ENCODE measurements at regions not wholly inside any gene's neighbourhood (a gene's known extent, or its start where the extent isn't known, plus 50 kb on each side); places are given as distances from the start of the nearest gene placed in this dataset.

- DNase-seq = no peak
These were observed 123.3 kb downstream of the ACKR3 start for GRCh38 chr2:236692937-236693336.

- DNase-seq = no peak
These were observed 123.9 kb downstream of the ACKR3 start for GRCh38 chr2:236693531-236693930.

- DNase-seq = no peak
These were observed 124.7 kb downstream of the ACKR3 start for GRCh38 chr2:236694146-236694888.

- no peak for DNase-seq
These were observed 127.2 kb downstream of the ACKR3 start for GRCh38 chr2:236696834-236697233.

- DNase-seq = no peak
These were observed 128.5 kb downstream of the ACKR3 start for GRCh38 chr2:236698016-236698627.

DNA sequence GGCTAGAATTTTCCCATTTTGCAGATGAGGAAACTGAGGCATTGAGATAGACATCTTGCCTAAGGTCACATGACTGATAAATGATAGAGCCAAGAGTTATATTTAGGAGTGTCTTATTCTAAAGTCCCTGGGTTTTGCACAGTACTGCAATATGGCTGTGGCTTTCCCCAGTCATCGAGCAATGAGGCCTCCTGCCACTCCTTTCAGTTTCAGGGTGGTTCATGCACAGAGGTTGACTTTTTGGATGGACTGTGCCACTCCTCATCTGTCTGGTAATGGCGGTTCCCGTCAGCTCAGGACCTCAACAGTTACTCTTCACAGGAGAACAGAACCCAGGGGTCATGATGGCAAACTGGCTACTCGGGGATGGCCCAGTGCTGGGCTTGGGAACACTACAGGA lies 131.1 kb downstream of the ACKR3 start:
- DNase-seq = no peak

- no peak for DNase-seq
These were observed 133.2 kb downstream of the ACKR3 start for GRCh38 chr2:236702657-236703372.

- DNase-seq = no peak
These were observed 133.7 kb downstream of the ACKR3 start for GRCh38 chr2:236703373-236703709.

DNA sequence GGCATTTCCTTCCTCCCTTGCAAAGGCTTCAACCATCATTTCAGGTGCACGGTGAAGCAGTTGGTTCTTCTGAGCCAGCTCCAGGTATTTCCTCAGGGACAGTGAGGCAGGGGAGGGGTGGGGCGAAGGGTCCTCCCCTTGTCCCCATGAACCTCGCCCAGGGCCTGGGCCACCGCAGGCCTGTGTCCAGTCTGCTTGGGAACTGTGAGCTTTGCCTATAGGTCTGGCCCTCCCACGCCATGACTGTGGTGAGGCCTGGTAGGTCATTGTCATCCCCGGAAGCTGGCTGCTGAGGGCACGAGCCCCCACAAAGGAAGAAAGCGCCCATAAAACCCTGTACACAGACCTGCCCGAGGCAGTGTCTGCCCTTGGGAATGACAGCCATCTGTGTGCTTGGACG lies 134.3 kb downstream of the ACKR3 start:
- no peak for DNase-seq

- no peak for DNase-seq
These were observed 135.3 kb downstream of the ACKR3 start for GRCh38 chr2:236704887-236705286.

- no peak for DNase-seq
These were observed 135.9 kb downstream of the ACKR3 start for GRCh38 chr2:236705295-236706105.

DNA sequence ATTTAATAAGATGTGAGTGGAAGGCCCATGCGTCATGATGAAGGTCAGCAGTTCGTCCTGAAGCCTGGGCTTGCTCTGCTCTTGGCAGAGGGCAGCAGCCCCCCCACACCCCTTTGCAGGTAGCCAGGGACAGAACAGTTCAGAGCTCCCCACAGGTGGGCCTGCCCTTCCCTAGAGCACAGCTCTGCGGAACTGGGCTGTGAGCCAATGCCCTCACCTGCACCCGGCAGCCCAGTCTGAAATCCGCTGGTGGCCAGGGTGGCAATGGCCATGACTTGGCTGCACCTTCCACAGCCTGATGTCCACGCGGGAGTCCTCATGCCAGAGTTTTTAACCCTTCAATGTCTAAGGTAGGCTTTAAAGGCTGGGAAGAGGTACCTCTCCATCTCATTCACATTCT lies 136.7 kb downstream of the ACKR3 start:
- DNase-seq = no peak

DNA sequence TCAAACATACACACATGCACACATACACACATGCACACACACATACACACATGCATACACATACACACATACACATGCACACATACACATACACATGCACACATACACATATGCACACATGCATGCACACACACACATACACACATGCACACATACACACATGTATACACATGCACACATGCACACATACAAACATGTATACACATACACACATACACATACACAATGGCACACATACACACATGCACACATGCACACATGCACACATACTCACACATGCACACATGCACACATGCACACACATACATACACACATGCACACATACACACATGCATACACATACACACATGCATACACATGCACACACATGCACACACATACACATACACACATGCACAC lies 137.2 kb downstream of the ACKR3 start:
- no peak for DNase-seq

GRCh38 chr2:236711440-236711839 lies 141.8 kb downstream of the ACKR3 start:
- DNase-seq = no peak

- DNase-seq = no peak
These were observed 142.7 kb downstream of the ACKR3 start for GRCh38 chr2:236712304-236712703.

GRCh38 chr2:236712961-236713673 lies 143.5 kb downstream of the ACKR3 start:
- DNase-seq = no peak

DNA sequence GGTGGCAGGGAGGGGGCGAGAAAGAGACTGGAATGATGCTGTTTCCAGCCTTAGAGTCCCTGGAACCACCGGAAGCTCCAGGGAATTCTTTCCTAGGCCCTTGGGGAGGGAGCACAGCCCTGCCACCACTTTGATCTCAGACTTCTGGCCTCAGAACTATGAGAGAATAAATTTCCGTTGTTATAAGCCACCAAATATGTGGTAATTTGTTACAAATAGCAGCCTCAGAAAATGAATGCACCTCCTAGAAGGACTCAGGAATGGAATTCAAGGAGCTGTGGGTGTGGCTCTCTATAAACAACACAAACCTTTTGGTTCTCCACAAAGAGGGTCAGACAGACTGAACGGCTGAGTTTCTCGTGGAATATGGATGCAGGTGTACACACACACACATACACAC lies 144.5 kb downstream of the ACKR3 start:
- no peak for DNase-seq

GRCh38 chr2:236715077-236715476 lies 145.5 kb downstream of the ACKR3 start:
- no peak for DNase-seq

GRCh38 chr2:236715491-236715961 lies 145.9 kb downstream of the ACKR3 start:
- DNase-seq = no peak

DNA sequence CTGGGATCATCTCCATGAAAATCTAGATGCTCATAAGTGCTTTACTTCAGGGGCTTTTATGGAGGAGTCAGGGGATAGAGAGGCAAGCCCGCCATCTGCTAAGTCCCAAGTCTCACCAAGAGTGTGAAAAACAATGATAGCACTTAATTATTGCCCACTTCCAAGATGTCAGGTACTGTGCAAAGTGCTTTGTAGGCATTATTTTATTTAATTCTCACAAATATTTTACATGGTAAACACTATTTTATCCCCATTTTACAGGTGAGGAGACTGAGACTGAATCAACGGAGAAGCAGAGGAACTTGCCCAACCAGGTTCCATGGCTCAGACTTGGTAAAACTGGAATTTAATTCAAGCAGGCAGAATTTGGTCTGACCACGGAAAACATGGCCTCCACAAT lies 147.5 kb downstream of the ACKR3 start:
- DNase-seq = no peak

GRCh38 chr2:236717729-236718128 lies 148.1 kb downstream of the ACKR3 start:
- DNase-seq = no peak

DNA sequence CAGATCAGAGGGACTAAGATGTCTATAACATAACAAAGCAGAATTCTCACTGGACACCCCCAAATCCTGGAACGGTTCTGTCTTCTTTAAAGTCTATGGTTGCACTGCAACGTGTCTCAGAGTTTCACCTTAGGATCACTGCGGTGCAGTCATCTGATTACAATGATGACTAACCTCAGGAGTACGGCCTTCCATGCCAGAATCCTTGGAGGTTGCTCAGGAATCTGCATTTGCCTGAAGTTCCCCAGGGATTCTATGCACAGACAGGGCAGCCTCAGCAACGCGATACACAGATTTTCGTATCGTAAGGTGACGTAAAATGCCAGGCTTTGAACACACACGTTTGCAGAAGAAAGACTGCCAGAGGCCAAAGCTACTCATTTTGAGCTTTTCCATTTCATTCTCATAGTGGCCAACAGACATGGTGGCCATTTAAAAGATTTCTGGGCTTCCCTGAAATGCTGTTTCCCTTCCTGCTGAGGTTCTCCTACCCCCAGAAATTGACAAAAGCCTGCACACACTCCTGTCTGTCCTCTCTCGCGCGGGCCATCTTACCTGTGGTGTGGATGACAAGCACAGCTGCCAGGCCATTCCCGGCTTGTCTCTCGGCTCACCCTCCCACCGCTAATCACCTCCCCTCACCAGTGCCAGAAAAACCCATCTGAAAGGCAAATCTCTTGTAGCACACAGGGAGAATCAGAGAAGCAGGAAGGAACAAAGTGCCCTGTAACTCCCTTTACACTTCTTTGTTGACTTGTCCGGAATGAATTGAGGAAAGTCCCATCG lies 148.8 kb downstream of the ACKR3 start:
- DNase-seq = no peak

Measured in activated T-cell treated with anti-CD3 and anti-CD28 coated beads for 4 hours (primary cell).